SKM-1 treated with dmso at 0.1 percent for 144 hours (cell line): ENCODE measurements at regions not wholly inside any gene's neighbourhood (a gene's known extent, or its start where the extent isn't known, plus 50 kb on each side); places are given as distances from the start of the nearest gene placed in this dataset.

Source experiments
- DNase-seq: peaks from one replicate; lab custom pipeline; 2025; ENCODE audit not compliant: unreplicated experiment; lab: John Stamatoyannopoulos, UW

DNA sequence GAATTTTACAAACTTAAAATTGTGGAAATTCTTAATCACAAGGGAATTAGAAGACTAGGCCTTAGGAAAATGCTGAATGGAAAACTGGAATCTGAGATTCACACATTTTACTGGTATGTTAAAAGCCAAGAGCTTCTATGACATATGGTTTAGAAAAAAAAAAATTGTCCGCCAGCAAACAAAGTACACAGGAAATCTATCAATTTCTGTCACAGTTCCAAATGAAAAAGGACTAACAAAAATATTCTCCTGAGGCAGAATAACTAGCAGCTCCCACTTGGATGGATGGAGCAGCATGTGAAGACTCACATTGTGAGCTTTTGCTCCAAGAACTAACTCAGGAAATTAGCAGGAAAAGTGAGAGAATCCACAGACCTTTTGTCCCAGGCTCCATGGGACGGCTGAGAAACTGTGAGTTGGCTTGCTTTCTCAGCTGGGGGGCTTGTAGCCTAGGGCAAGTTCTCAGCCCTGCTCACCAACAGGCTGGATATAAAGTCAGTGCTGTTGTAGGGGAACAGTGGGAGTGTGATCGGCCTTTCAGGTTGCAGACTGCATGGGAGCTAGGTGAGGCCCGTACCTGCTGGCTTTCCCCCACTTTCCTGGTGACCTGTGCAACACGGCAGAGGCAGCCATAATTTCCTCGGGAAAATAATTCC, 731.1 kb upstream of the SGO1 start:
- DNase-seq, result no peak

GRCh38 chr3:20914310-20914709, 728.3 kb upstream of the SGO1 start:
- no peak for DNase-seq

DNA sequence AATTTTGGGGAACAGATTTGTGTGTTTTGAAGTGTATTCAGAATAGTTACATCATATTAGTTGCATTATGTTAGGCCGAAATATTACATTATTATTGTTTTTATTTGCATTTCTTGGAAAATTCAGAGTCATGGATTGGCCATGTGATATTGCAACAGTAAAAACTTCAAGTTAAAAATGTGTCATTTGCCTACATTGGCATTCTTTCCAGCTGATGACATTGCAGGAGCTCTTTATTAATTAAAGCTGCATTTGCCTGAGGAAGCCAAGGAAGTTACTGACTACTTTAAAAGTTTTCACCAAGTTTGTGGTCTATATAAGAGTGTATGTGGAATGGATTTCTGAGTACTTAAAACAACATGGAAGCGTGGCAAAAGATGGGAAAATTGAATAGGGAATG, 726.4 kb upstream of the SGO1 start:
- DNase-seq, result no peak

DNA sequence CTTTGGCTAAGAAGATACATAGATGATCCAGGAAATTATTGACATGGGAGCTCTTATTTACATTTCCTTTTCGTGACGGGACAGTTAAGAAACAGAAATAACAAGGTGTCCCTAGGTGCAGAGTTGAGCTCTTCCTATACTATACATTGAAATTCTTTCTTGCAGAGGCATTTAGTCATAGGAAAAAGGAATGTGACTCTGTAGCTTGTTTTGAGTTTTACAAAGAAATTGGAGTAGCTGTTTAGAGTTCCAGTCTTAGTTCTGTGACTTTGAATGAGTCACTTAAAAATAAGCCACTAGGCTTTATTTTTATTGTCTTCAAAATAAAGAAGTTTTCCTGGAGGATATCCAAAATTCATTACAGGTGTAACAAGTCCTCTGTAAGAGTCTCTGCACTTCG, 723.5 kb upstream of the SGO1 start:
- no peak for DNase-seq

- DNase-seq, result no peak
These were observed 719.3 kb upstream of the SGO1 start for GRCh38 chr3:20905210-20905805.

DNA sequence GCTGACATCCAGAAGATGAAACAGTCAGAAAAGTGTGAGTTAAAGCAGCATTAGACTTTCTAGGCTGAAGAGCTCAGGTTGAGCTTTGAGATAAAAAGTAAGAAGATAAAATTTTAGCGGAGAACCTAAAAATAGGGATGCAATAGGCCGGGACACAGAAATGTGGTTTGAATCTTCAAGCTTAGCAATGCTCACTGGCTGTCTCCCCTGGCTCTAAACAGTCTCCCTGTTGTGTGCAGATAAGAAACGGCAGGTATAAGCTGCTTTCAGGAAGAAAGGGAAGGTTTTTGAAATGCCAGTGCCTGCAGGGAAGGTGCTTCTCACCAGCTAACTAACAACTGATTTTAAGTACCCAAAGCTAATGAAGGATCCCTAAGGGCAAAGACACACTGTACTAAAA, 718.7 kb upstream of the SGO1 start:
- no peak for DNase-seq

DNA sequence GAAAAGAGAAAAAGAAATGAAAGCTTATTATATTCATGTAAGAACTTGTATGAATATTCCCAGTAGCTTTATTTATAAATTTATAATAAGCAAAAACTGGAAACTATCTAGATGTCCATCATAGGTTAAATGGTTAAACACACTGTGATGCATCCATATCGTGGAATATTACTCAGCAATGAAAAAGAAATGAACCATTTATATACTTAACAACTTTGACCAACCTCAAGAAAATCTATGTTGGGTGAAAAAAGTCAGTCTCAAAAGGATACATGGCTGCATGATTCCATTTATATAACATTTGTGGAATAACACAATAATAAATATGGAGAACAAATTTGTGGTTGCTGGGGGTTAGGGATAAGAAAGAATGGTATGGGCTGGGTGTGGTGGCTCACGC, 713.0 kb upstream of the SGO1 start:
- no peak for DNase-seq

DNA sequence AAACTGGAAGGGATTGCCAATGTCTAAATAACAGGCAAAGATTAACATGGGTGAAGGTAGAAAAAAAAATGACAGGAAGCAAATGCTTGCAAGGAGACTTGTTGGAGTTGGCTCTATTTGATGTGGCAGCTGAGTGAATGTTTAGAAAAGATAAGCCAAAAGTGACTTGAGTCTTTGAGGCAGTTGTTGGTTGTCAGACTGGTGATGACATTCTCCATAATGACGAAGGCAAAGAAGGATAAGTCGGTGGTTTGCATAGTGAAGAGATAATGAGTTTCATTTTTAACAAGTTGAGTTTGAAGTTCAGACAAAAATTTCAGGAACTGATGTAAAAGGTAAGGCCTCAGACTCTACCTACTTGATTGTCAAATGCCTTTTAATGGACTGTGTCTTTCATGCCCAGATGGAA, 704.1 kb upstream of the SGO1 start:
- DNase-seq, result no peak

DNA sequence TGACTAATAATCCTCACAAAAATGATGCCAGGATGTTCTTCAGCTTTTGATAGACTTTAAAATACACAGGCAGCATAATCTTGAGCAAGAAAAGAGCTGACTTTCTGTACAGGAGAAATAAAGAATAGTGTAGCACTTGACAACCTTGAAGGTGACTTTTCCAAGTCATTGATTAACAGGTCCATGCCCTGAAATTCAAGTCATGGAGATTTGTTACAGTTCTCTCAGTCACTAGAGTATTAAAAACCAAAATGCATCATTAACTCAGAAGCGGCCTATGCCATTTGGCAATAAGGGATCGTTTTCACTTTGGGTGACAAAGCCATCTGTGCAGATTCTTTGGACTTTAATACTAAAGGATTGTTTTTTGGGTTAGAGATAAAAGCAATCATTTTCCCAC, 692.7 kb upstream of the SGO1 start:
- no peak for DNase-seq

GRCh38 chr3:20873235-20873634, 687.2 kb upstream of the SGO1 start:
- no peak for DNase-seq

GRCh38 chr3:20870106-20870899, 684.3 kb upstream of the SGO1 start:
- DNase-seq, result no peak

DNA sequence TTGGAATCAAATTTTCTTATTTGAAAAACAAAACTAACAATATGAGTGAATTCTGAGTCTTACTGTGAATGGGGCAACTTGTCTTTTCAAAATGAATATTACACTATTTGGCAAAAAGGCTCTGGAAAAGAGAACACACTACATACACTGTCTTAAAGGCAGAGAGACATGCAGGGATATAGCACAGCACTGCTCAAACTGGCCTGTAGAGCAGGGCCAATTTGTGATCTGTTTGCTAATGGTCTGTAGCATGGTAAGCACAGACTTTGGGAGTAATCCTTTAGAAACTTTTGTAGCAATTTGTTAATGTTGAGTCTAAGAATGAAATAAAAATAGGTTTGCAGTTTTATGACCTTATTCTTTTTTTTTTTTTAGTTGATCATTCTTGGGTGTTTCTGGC, 679.8 kb upstream of the SGO1 start:
- no peak for DNase-seq

- no peak for DNase-seq
These were observed 675.4 kb upstream of the SGO1 start for GRCh38 chr3:20861454-20861853.

DNA sequence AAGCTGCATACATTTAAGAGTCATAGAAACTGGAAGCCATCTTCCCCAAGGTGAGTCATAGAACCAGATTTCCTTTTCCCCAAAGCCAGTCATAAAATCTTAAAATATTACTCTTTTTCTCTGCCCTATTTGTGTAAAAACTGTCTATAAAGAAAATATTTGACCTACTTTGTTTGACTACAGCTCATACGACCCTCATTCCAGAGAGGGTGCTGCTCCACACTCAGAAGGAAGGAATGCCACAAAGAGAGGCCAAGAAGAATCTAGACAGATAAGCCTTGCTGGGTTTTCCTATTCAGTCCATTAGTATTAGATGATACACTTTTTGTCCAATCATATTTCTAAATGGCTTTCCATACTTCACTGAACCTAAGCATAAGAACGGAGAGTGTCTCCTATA, 671.6 kb upstream of the SGO1 start:
- no peak for DNase-seq

DNA sequence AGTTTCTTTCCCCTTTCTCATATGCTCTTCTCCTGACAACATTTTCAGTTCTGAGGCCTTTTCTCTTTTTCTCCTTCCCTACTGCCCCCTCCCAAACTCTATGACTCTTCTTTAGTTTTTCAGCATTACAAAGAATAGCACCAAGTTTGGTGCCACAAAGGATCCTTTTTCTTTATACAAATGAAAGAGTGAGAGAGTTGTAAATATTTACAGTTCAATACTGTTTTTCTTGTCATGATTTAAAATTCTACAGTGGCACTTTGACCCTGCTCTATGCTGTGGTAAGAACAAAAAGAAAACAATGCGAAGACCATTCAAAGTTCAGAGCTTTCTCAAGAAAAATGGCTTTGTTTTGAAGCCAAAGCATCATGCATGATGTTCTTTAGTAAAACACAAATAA, 667.9 kb upstream of the SGO1 start:
- DNase-seq, result no peak

- no peak for DNase-seq
These were observed 666.7 kb upstream of the SGO1 start for GRCh38 chr3:20852712-20853111.

GRCh38 chr3:20849975-20850374, 664.0 kb upstream of the SGO1 start:
- no peak for DNase-seq

DNA sequence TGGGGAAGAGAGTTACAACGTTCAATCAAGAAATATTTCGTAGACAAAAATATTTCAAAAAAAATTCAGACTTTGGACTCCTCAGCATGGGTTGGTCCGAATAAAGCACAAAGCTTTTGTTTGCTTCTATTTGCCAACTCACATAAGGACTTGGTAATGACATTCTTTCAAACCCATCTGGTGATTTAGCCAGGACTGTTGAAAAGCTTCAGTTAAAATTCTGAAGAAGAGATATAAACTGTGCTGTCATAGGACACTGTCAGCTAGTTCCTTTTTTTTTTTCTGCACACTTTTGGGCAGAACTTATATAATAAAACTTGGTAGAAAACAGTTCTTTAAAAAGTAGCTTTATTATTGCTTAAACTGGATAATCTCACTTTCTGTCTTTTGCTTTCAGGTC, 660.8 kb upstream of the SGO1 start:
- no peak for DNase-seq

DNA sequence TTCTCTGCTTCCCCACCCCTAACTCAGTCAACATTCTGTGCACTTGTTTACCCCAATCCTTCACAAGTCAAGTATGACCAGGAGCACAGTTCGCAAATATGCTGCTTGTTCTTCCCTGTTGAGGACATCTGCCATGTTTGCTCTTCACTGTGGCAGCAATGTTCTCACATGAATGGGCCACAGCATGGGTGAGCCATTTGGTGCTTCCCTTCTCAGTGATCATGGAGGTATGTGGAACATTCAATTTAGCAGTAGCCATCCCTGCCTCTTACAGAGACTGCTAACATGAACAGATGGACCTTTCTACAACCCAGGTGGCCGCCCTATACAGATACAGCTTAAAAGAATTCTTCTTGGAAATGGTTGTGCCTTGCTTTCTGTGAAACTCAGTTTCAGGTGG, 660.1 kb upstream of the SGO1 start:
- no peak for DNase-seq

DNA sequence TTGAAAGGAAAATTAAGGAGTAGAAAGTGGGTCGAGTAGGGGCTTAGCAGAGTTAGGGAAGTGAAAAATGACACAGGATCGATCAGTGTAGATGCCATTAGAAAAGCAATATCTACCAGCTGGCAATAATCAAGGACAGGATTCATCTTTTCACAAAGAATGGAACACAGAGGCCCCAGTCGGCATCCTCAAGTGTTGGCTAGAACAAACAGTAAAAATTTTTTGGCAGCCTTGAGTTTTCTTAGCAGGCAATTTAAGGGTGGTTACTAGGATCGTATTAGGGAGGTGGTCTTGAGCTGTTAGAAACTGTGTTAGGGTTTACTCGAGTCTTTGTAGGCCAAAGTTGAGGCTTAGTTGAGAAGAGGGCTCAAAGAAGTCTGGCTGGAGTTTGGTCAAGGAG, 658.8 kb upstream of the SGO1 start:
- no peak for DNase-seq

DNA sequence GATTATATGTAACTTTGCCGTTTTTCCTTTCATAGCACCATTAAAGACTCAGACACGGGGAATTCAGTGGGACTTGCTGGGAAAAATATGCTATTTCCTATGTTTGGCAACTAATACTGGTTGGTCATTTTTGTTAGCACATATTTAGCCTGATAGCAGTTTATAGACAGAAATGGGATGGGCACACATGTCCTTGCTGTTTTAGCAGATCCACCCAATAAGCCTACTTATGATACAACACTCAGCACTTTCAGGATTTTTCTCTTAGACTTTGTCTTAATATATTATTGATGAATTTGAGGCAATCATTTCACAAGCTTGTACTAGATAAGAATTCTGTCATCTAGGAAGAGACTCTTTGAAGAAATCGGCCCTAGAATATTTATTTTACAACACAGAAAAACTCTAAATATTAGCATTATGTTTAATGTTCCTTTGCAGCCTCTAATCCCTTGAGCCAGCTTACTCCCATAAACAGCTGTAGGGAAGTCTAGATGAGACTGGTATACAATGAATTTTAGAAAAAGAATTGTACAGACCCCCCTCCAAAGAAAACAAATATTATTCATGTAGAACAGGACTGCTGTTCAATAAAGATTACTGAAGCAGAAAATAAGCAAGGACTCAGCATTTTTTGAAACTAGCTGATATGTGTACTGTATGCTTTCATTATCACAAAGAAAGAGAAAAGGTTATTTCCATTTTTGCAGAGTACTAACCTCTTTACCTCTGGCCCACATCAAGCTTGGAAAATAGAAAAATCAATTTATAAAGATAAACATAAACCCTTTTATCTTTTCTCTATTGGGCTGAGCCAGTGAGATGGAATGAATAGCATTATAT, 656.8 kb upstream of the SGO1 start:
- no peak for DNase-seq

GRCh38 chr3:20842002-20842401, 656.0 kb upstream of the SGO1 start:
- DNase-seq, result no peak
